Neural progenitor cell (in vitro differentiated cells): ENCODE measurements at regions not wholly inside any gene's neighbourhood (a gene's known extent, or its start where the extent isn't known, plus 50 kb on each side); places are given as distances from the start of the nearest gene placed in this dataset.

ENCODE experiments used
- DNase-seq: peaks from one replicate; pipeline ENCODE4 v3.0.0-alpha.2; 2016; ENCODE audit warnings: low spot score
- H2AFZ ChIP-seq: fragments of 200-600 bp; sonication (generic); replicated peaks from 2 replicates; pipeline ENCODE4 v1.6.1; 2016; ENCODE audit warnings: antibody characterized with exemption
- H3F3A ChIP-seq: fragments of 200-600 bp; sonication (generic); 2 replicates; pipeline ENCODE4 v1.6.1; 2016; ENCODE audit warnings: antibody characterized with exemption, low read depth
- H3K27ac ChIP-seq: fragments of 200-600 bp; sonication (generic); 2 replicates; pipeline ENCODE4 v1.5.1; 2016; ENCODE audit warnings: mild to moderate bottlenecking
- H3K27me3 ChIP-seq: fragments of 200-600 bp; sonication (generic); 2 replicates; pipeline ENCODE4 v1.6.1; 2016; ENCODE audit warnings: mild to moderate bottlenecking, moderate library complexity
- H3K36me3 ChIP-seq: fragments of 200-600 bp; sonication (generic); 2 replicates; pipeline ENCODE4 v1.5.1; 2016
- H3K4me1 ChIP-seq: fragments of 200-600 bp; sonication (generic); 2 replicates; pipeline ENCODE4 v1.6.1; 2016; ENCODE audit warnings: mixed run types
- H3K4me2 ChIP-seq: fragments of 200-600 bp; sonication (generic); 2 replicates; pipeline ENCODE4 v1.6.1; 2016
- H3K4me3 ChIP-seq: fragments of 200-600 bp; sonication (generic); 2 replicates; pipeline ENCODE4 v1.5.1; 2016
- H3K79me2 ChIP-seq: fragments of 200-600 bp; sonication (generic); 2 replicates; pipeline ENCODE4 v1.6.1; 2016; ENCODE audit warnings: low read depth
- H3K9ac ChIP-seq: fragments of 200-600 bp; sonication (generic); 2 replicates; pipeline ENCODE4 v1.6.1; 2016
- H3K9me3 ChIP-seq: fragments of 200-600 bp; sonication (generic); 2 replicates; pipeline ENCODE4 v1.5.1; 2016; ENCODE audit warnings: low read depth
- H4K20me1 ChIP-seq: fragments of 200-600 bp; sonication (generic); 2 replicates; pipeline ENCODE4 v1.6.1; 2016; ENCODE audit warnings: low read depth
- H3K27ac Mint-ChIP-seq: 3 replicates; pipeline ENCODE4 v1.8.0; 2021; ENCODE audit warnings: mixed read lengths
- H3K27me3 Mint-ChIP-seq: 2 replicates; pipeline ENCODE4 v1.8.0; 2022; ENCODE audit warnings: low read depth, mild to moderate bottlenecking, inconsistent platforms, moderate library complexity, mixed read lengths; ENCODE audit not compliant: insufficient read depth
- H3K36me3 Mint-ChIP-seq: 3 replicates; pipeline ENCODE4 v1.8.0; 2021; ENCODE audit warnings: mixed read lengths
- H3K4me1 Mint-ChIP-seq: 3 replicates; pipeline ENCODE4 v1.8.0; 2021; ENCODE audit warnings: mixed read lengths
- H3K4me3 Mint-ChIP-seq: 3 replicates; pipeline ENCODE4 v1.8.0; 2021; ENCODE audit warnings: mild to moderate bottlenecking, moderate library complexity, mixed read lengths
- H3K9me3 Mint-ChIP-seq: 3 replicates; pipeline ENCODE4 v1.8.0; 2020; ENCODE audit warnings: mixed read lengths
- CTCF ChIP-seq: fragments of 200-600 bp; sonication (generic); IDR thresholded peaks from 2 replicates; pipeline ENCODE4 v1.5.1; 2017; ENCODE audit warnings: antibody characterized with exemption, mild to moderate bottlenecking
- EZH2 ChIP-seq: fragments of 200-600 bp; sonication (generic); IDR thresholded peaks from 2 replicates; pipeline ENCODE4 v1.6.1; 2017; ENCODE audit warnings: antibody characterized with exemption, mild to moderate bottlenecking, moderate library complexity
- EZH2phosphoT487 ChIP-seq: fragments of 200-600 bp; sonication (generic); IDR thresholded peaks from 2 replicates; pipeline ENCODE4 v1.6.1; 2017; ENCODE audit warnings: antibody characterized with exemption

- Mint-ChIP-seq H3K27ac (no peak overlapping the region), H3K9me3 (no peaks in the 10 kb centered on the region), H3K27me3 (no peaks in the 10 kb centered on the region), H3K36me3 (no peaks in the 10 kb centered on the region), H3K4me3 (no peak overlapping the region), H3K4me1 (peaks cover 3% of the 10 kb centered on the region)
- Histone ChIP-seq H4K20me1 (no peaks in the 10 kb centered on the region), H3K27me3 (no peaks in the 10 kb centered on the region), H3K9ac (no peak overlapping the region), H3K4me2 (no peak overlapping the region), H3K27ac (no peak overlapping the region), H3F3A (peaks cover 14% of the 10 kb centered on the region), H3K79me2 (no peaks in the 10 kb centered on the region), H3K4me1 (peaks cover 32% of the 10 kb centered on the region), H3K9me3 (no peaks in the 10 kb centered on the region), H3K4me3 (no peak overlapping the region), H3K36me3 (no peaks in the 10 kb centered on the region), H2AFZ (no peak overlapping the region)
- TF ChIP-seq EZH2phosphoT487 (no peak), EZH2 (no peak), CTCF (no peak)
- no peak for DNase-seq
These were observed 876.6 kb downstream of the TUSC7 start for GRCh38 chr3:117586161-117586560.

- no peak overlapping the region for H3K9ac ChIP-seq
- peaks cover 32% of the 10 kb centered on the region for H3K4me1 ChIP-seq
- no peaks in the 10 kb centered on the region for H4K20me1 ChIP-seq
- no peaks in the 10 kb centered on the region for H3K9me3 ChIP-seq
- H3K4me1 Mint-ChIP-seq, result peaks cover 3% of the 10 kb centered on the region
- no peaks in the 10 kb centered on the region for H3K27me3 ChIP-seq
- H2AFZ ChIP-seq, result no peak overlapping the region
- H3K4me3 ChIP-seq, result no peak overlapping the region
- no peaks in the 10 kb centered on the region for H3K36me3 Mint-ChIP-seq
- peak overlapping the region; percentile 35 for H3K4me2 ChIP-seq
- H3K27ac ChIP-seq, result no peak overlapping the region
- TF ChIP-seq CTCF (no peak), EZH2 (no peak), EZH2phosphoT487 (no peak)
- H3K4me3 Mint-ChIP-seq, result no peak overlapping the region
- no peaks in the 10 kb centered on the region for H3K27me3 Mint-ChIP-seq
- no peaks in the 10 kb centered on the region for H3K36me3 ChIP-seq
- no peak for DNase-seq
- no peaks in the 10 kb centered on the region for H3K9me3 Mint-ChIP-seq
- H3F3A ChIP-seq, result peaks cover 14% of the 10 kb centered on the region
- H3K27ac Mint-ChIP-seq, result no peak overlapping the region
- no peaks in the 10 kb centered on the region for H3K79me2 ChIP-seq
These were observed 877.8 kb downstream of the TUSC7 start for GRCh38 chr3:117587416-117587815.

GRCh38 chr3:117589454-117589853 lies 879.9 kb downstream of the TUSC7 start:
- no peaks in the 10 kb centered on the region for H3K36me3 ChIP-seq
- peaks cover 32% of the 10 kb centered on the region for H3K4me1 ChIP-seq
- H3K36me3 Mint-ChIP-seq, result no peaks in the 10 kb centered on the region
- H3K4me1 Mint-ChIP-seq, result peaks cover 3% of the 10 kb centered on the region
- no peak overlapping the region for H3K4me3 Mint-ChIP-seq
- TF ChIP-seq EZH2 (no peak), CTCF (no peak), EZH2phosphoT487 (no peak)
- peaks cover 14% of the 10 kb centered on the region for H3F3A ChIP-seq
- no peaks in the 10 kb centered on the region for H3K9me3 Mint-ChIP-seq
- no peak overlapping the region for H3K4me3 ChIP-seq
- no peak overlapping the region for H3K9ac ChIP-seq
- no peak overlapping the region for H3K27ac Mint-ChIP-seq
- DNase-seq, result peak; percentile 50
- H3K27me3 Mint-ChIP-seq, result no peaks in the 10 kb centered on the region
- H4K20me1 ChIP-seq, result no peaks in the 10 kb centered on the region
- H3K79me2 ChIP-seq, result no peaks in the 10 kb centered on the region
- no peaks in the 10 kb centered on the region for H3K9me3 ChIP-seq
- peak overlapping the region; percentile 22 for H3K27ac ChIP-seq
- no peaks in the 10 kb centered on the region for H3K27me3 ChIP-seq
- no peak overlapping the region for H2AFZ ChIP-seq
- H3K4me2 ChIP-seq, result peak overlapping the region; percentile 40
